HCT116 (cell line): ENCODE measurements at regions not wholly inside any gene's neighbourhood (a gene's known extent, or its start where the extent isn't known, plus 50 kb on each side); places are given as distances from the start of the nearest gene placed in this dataset.

ENCODE experiments used
- ATAC-seq: fragments of 200-7000 bp; cut with Tn5 transposase; 2 replicates; pipeline ENCODE4 v1.9.1; 2020; ENCODE audit warnings: mild to moderate bottlenecking, moderate library complexity
- BruUV-seq: library from RNA; stranded (reverse); fragments of 400-500 nt; replicated peaks from 2 replicates; lab custom pipeline; 2021; lab: Mats Ljungman, UMichigan
- CTCF ChIA-PET: fragments of 300-600 bp; sonication (Branson Sonifier 250); formaldehyde crosslinking; loops from one replicate; lab custom pipeline; 2021; ENCODE audit warnings: antibody characterized with exemption; lab: Charles Lee
- POLR2A ChIA-PET: fragments of 300-600, 350-600 bp; sonication (Branson Sonifier 250); formaldehyde crosslinking; loops from one replicate; lab custom pipeline; 2021; ENCODE audit warnings: antibody characterized with exemption; lab: Charles Lee
- RAD21 ChIA-PET, 2 experiments: fragments of 300-600 bp; sonication (Branson Sonifier 250); formaldehyde crosslinking; loops; one replicate each; lab custom pipeline; 2023; ENCODE audit warnings: low total read pairs in 2 of 2; ENCODE audit not compliant: uncharacterized antibody in 2 of 2, unreplicated experiment in 2 of 2, low non-redundant PET in 1 of 2; lab: Charles Lee
- DNase-seq: peaks from one replicate; pipeline ENCODE4 v3.0.0-alpha.2; 2010; ENCODE audit warnings: low read depth, low spot score
- H2AFZ ChIP-seq: fragments of 200-600 bp; shearing (Covaris generic), sonication (generic); 2 replicates; pipeline ENCODE4 v1.6.1; 2017; ENCODE audit warnings: low read depth, mixed run types, mixed read lengths, antibody characterized with exemption, low read length; ENCODE audit not compliant: poor library complexity, severe bottlenecking
- H3K27ac ChIP-seq: 2 replicates; pipeline ENCODE4 v1.5.1; 2012; ENCODE audit warnings: low read depth, low read length
- H3K27me3 ChIP-seq: fragments of 200-600 bp; sonication (generic); 2 replicates; pipeline ENCODE4 v1.6.1; 2016; ENCODE audit warnings: mixed run types, low read length, mixed read lengths; ENCODE audit not compliant: insufficient read depth
- H3K36me3 ChIP-seq, 2 experiments: fragments of 200-500 bp in 1 of 2; fragments of 200-600 bp in 1 of 2; sonication (Bioruptor generic) in 1 of 2; sonication (generic) in 1 of 2; 2 replicates each; pipeline versions ENCODE4 v1.5.1 to v1.6.1; 2014 to 2016; ENCODE audit warnings: low read length in 2 of 2, inconsistent platforms in 1 of 2, mixed read lengths in 1 of 2, mixed run types in 1 of 2; ENCODE audit not compliant: insufficient read depth in 2 of 2, control insufficient read depth in 1 of 2
- H3K4me1 ChIP-seq, 2 experiments: fragments of 200-600 bp in 1 of 2; sonication (generic) in 1 of 2; 2 replicates each; pipeline versions ENCODE4 v1.5.1 to v1.6.1; 2012 to 2017; ENCODE audit warnings: low read length in 2 of 2, inconsistent platforms in 1 of 2, mild to moderate bottlenecking in 1 of 2, mixed read lengths in 1 of 2, mixed run types in 1 of 2, moderate library complexity in 1 of 2; ENCODE audit not compliant: insufficient read depth in 2 of 2, control insufficient read depth in 1 of 2
- H3K4me2 ChIP-seq: fragments of 200-600 bp; sonication (generic); 2 replicates; pipeline ENCODE4 v1.6.1; 2017; ENCODE audit warnings: mixed run types, low read length, mixed read lengths
- H3K4me3 ChIP-seq, 2 experiments: fragments of 200-600 bp in 1 of 2; sonication (generic) in 1 of 2; replicated peaks in 1 of 2; 2 replicates each; pipeline ENCODE4 v1.5.1; 2011 to 2016; ENCODE audit warnings: low read length in 2 of 2, control low read depth in 1 of 2, low read depth in 1 of 2, mild to moderate bottlenecking in 1 of 2, mixed read lengths in 1 of 2, mixed run types in 1 of 2
- H3K79me2 ChIP-seq: fragments of 200-600 bp; sonication (generic); 2 replicates; pipeline ENCODE4 v1.6.1; 2017; ENCODE audit warnings: mild to moderate bottlenecking, mixed run types, low read length, moderate library complexity, mixed read lengths; ENCODE audit not compliant: insufficient read depth
- H3K9ac ChIP-seq: fragments of 200-600 bp; sonication (generic); 2 replicates; pipeline ENCODE4 v1.6.1; 2016; ENCODE audit warnings: low read length, mixed read lengths
- H3K9me2 ChIP-seq: fragments of 200-600 bp; sonication (generic), shearing (Covaris generic); 2 replicates; pipeline ENCODE4 v1.6.1; 2017; ENCODE audit warnings: mixed run types, mild to moderate bottlenecking, moderate library complexity; ENCODE audit not compliant: insufficient read depth
- H3K9me3 ChIP-seq, 2 experiments: fragments of 200-500 bp in 1 of 2; fragments of 200-600 bp in 1 of 2; sonication (Bioruptor generic) in 1 of 2; sonication (generic) in 1 of 2; 2 replicates each; pipeline ENCODE4 v1.6.1; 2014 to 2017; ENCODE audit warnings: low read length in 2 of 2, mixed read lengths in 2 of 2, inconsistent platforms in 1 of 2, low read depth in 1 of 2, mild to moderate bottlenecking in 1 of 2, mixed run types in 1 of 2, moderate library complexity in 1 of 2; ENCODE audit not compliant: control insufficient read depth in 1 of 2, insufficient read depth in 1 of 2
- H4K20me1 ChIP-seq: fragments of 200-600 bp; sonication (generic), shearing (Covaris generic); 2 replicates; pipeline ENCODE4 v1.6.1; 2017; ENCODE audit warnings: mixed run types, mild to moderate bottlenecking, moderate library complexity; ENCODE audit not compliant: insufficient read depth
- ATF3 ChIP-seq: IDR thresholded peaks from 2 replicates; pipeline ENCODE4 v1.6.1; 2012
- CBX3 ChIP-seq: IDR thresholded peaks from 2 replicates; pipeline ENCODE4 v1.6.1; 2012; ENCODE audit warnings: low read depth
- CEBPB ChIP-seq: IDR thresholded peaks from 2 replicates; pipeline ENCODE4 v1.6.1; 2012; ENCODE audit warnings: low read depth
- CTCF ChIP-seq, 3 experiments: fragments of 200-600 bp in 1 of 3; sonication (generic) in 1 of 3; IDR thresholded peaks in 2 of 3; conservative IDR thresholded peaks in 1 of 3; 2 replicates each; pipeline ENCODE4 v1.5.1; 2012 to 2017; ENCODE audit warnings: low read depth in 2 of 3, low read length in 2 of 3, antibody characterized with exemption in 1 of 3, borderline replicate concordance in 1 of 3, control low read depth in 1 of 3, mild to moderate bottlenecking in 1 of 3, mixed read lengths in 1 of 3, mixed run types in 1 of 3, moderate library complexity in 1 of 3; ENCODE audit not compliant: insufficient read depth in 1 of 3
- EGR1 ChIP-seq: IDR thresholded peaks from 2 replicates; pipeline ENCODE4 v1.6.1; 2012; ENCODE audit warnings: low read depth
- EZH2phosphoT487 ChIP-seq: fragments of 200-600 bp; IDR thresholded peaks from 2 replicates; pipeline ENCODE4 v1.6.1; 2018; ENCODE audit warnings: antibody characterized with exemption, borderline replicate concordance
- FOSL1 ChIP-seq: IDR thresholded peaks from 2 replicates; pipeline ENCODE4 v1.6.1; 2012; ENCODE audit warnings: low read depth
- MAX ChIP-seq: IDR thresholded peaks from 2 replicates; pipeline ENCODE4 v1.6.1; 2012
- RAD21 ChIP-seq: IDR thresholded peaks from 2 replicates; pipeline ENCODE4 v1.6.1; 2012; ENCODE audit warnings: low read depth, mild to moderate bottlenecking
- REST ChIP-seq: IDR thresholded peaks from 2 replicates; pipeline ENCODE4 v1.6.1; 2012; ENCODE audit warnings: low read depth
- SIN3A ChIP-seq: IDR thresholded peaks from 2 replicates; pipeline ENCODE4 v1.6.1; 2012; ENCODE audit warnings: low read depth
- SP1 ChIP-seq: IDR thresholded peaks from 2 replicates; pipeline ENCODE4 v1.6.1; 2012; ENCODE audit warnings: low read depth
- SRF ChIP-seq: IDR thresholded peaks from 2 replicates; pipeline ENCODE4 v1.6.1; 2012; ENCODE audit warnings: low read depth
- TCF7L2 ChIP-seq: IDR thresholded peaks from 2 replicates; pipeline ENCODE4 v1.7.0; 2011; ENCODE audit warnings: borderline replicate concordance, inconsistent platforms; ENCODE audit not compliant: insufficient read depth, insufficient read length; ENCODE audit errors: extremely low read depth
- YY1 ChIP-seq: IDR thresholded peaks from 2 replicates; pipeline ENCODE4 v1.6.1; 2011; ENCODE audit warnings: low read length, low read depth, moderate library complexity, mild to moderate bottlenecking; ENCODE audit not compliant: insufficient replicate concordance; ENCODE audit errors: extremely low read depth
- ZBTB33 ChIP-seq: IDR thresholded peaks from 2 replicates; pipeline ENCODE4 v1.6.1; 2011; ENCODE audit warnings: mild to moderate bottlenecking, low read length, moderate library complexity; ENCODE audit not compliant: insufficient replicate concordance; ENCODE audit errors: extremely low read depth
- ZFX ChIP-seq: fragments of 450-650 bp; IDR thresholded peaks from 2 replicates; pipeline ENCODE4 v1.6.1; 2017
- ZNF274 ChIP-seq: fragments of 200-500 bp; sonication (Bioruptor generic); IDR thresholded peaks from 2 replicates; pipeline ENCODE4 v1.6.1; 2014; ENCODE audit warnings: mild to moderate bottlenecking, low read depth, low read length, inconsistent platforms
- intact Hi-C: fragments of 100-400 bp; cut with micrococcal nuclease; formaldehyde crosslinking; loops from 2 replicates; pipeline ENCODE4 v1.10.0; 2022

- no peaks in the 10 kb centered on the region for H3K36me3 ChIP-seq
- H3K4me2 ChIP-seq = no peak overlapping the region
- no TSS peak for BruUV-seq
- H2AFZ ChIP-seq = no peak overlapping the region
- H3K79me2 ChIP-seq = no peaks in the 10 kb centered on the region
- no peaks in the 10 kb centered on the region for H4K20me1 ChIP-seq
- no peak overlapping the region for H3K9ac ChIP-seq
- ChIA-PET POLR2A (no interaction called here), RAD21 (no interaction called here), CTCF (no interaction called here)
- TF ChIP-seq CBX3 (no peak), MAX (no peak), ZBTB33 (no peak), TCF7L2 (no peak), CTCF (IDR thresholded peaks at IDR 0.05 in 2 of 3, conservative IDR thresholded peaks at IDR 0.05 in 1 of 3; ENCODE audit: borderline replicate concordance in 1 of 3, insufficient read depth in 1 of 3, low read depth in 2 of 3, low read length in 2 of 3) (no peak), EZH2phosphoT487 (no peak), ATF3 (no peak), RAD21 (no peak), FOSL1 (no peak), SP1 (no peak), YY1 (no peak), SIN3A (no peak), CEBPB (no peak), ZFX (no peak), SRF (no peak), ZNF274 (no peak), EGR1 (no peak), REST (no peak)
- no peak for DNase-seq
- no peaks in the 10 kb centered on the region for H3K9me3 ChIP-seq
- no peak overlapping the region for H3K4me3 ChIP-seq
- no peaks in the 10 kb centered on the region for H3K9me2 ChIP-seq
- no peak overlapping the region for H3K27ac ChIP-seq
- H3K4me1 ChIP-seq = no peaks in the 10 kb centered on the region
- intact Hi-C loops = no loop called here
- ATAC-seq = no peak
- no peaks in the 10 kb centered on the region for H3K27me3 ChIP-seq
These were observed 1030.3 kb upstream of the AMELY start for GRCh38 chrY:7941856-7942255.
